ENCODE measurements at regions not wholly inside any gene's neighbourhood (a gene's known extent, or its start where the extent isn't known, plus 50 kb on each side); places are given as distances from the start of the nearest gene placed in this dataset.

DNA sequence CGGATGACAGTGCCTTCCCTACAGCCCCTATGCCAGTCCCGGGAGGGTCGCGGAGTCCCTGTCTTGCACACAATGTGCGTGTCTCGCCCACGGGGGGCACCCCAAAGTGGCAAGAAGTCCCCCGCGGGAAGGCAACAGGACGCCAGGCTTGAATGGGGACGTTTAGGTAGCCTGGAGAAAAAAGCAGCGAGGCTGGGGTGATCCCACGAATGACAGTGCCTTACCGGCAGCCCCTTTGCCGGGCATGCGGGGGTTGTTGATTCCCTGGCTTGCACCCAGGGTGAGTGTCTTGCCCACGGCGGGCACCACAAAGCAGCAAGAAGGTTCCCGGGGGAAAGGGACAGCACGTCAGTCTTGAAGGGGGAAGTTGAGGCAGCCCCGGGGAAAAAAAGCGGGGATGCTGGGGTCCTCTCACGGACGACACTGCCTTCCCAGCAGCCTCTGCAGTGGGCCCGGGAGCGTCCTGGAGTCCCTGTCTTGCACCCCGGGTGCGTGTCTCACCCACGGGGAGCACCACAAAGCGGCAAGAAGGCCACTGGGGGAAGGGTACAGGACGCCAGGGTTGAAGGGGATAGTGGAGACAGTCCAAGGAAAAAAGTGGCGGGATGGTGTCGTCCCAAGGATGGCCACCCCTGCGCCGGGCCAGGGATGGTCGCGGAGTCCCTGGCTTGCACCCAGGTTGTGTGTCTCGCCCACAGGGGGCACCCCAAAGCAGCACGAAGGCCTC is 156.8 kb upstream of the ALG10B start:
- no peaks in the 10 kb centered on the region for H3K79me2 ChIP-seq
- H3K36me3 ChIP-seq (ENCODE audit: control insufficient read depth, insufficient read depth, low read length) = no peaks in the 10 kb centered on the region
- no peak overlapping the region for H2AFZ ChIP-seq
- no peak overlapping the region for H3K9ac ChIP-seq
- no peak overlapping the region for H3K4me2 ChIP-seq (ENCODE audit: low read length)
- no peak for TF ChIP-seq CTCF (IDR thresholded peaks at IDR 0.05)
- no peak overlapping the region for H3K27ac ChIP-seq
- H3K27me3 ChIP-seq (ENCODE audit: control insufficient read depth, insufficient read depth, low read length) = no peaks in the 10 kb centered on the region
- no peak overlapping the region for H3K4me3 ChIP-seq (ENCODE audit: low read depth, low read length)
- H3K9me3 ChIP-seq (ENCODE audit: control insufficient read depth, low read length) = no peaks in the 10 kb centered on the region
- H3K4me1 ChIP-seq = no peaks in the 10 kb centered on the region

GRCh38 chr12:38160318-38161122 is 156.1 kb upstream of the ALG10B start:
- no peaks in the 10 kb centered on the region for H3K9me3 ChIP-seq (ENCODE audit: control insufficient read depth, low read length)
- H3K27ac ChIP-seq = no peak overlapping the region
- no peaks in the 10 kb centered on the region for H3K36me3 ChIP-seq (ENCODE audit: control insufficient read depth, insufficient read depth, low read length)
- no peak overlapping the region for H2AFZ ChIP-seq
- H3K4me3 ChIP-seq (ENCODE audit: low read depth, low read length) = no peak overlapping the region
- no peaks in the 10 kb centered on the region for H3K27me3 ChIP-seq (ENCODE audit: control insufficient read depth, insufficient read depth, low read length)
- H3K79me2 ChIP-seq = no peaks in the 10 kb centered on the region
- no peaks in the 10 kb centered on the region for H3K4me1 ChIP-seq
- TF ChIP-seq CTCF (IDR thresholded peaks at IDR 0.05) = no peak
- H3K4me2 ChIP-seq (ENCODE audit: low read length) = no peak overlapping the region
- H3K9ac ChIP-seq = no peak overlapping the region

GRCh38 chr12:38161123-38162000 is 155.2 kb upstream of the ALG10B start:
- no peak overlapping the region for H3K4me3 ChIP-seq (ENCODE audit: low read depth, low read length)
- no peak overlapping the region for H3K9ac ChIP-seq
- no peak overlapping the region for H3K27ac ChIP-seq
- no peaks in the 10 kb centered on the region for H3K27me3 ChIP-seq (ENCODE audit: control insufficient read depth, insufficient read depth, low read length)
- no peak overlapping the region for H2AFZ ChIP-seq
- H3K4me2 ChIP-seq (ENCODE audit: low read length) = no peak overlapping the region
- H3K36me3 ChIP-seq (ENCODE audit: control insufficient read depth, insufficient read depth, low read length) = no peaks in the 10 kb centered on the region
- no peaks in the 10 kb centered on the region for H3K4me1 ChIP-seq
- no peak for TF ChIP-seq CTCF (IDR thresholded peaks at IDR 0.05)
- no peaks in the 10 kb centered on the region for H3K79me2 ChIP-seq
- H3K9me3 ChIP-seq (ENCODE audit: control insufficient read depth, low read length) = no peaks in the 10 kb centered on the region

GRCh38 chr12:38162013-38162412 is 154.6 kb upstream of the ALG10B start:
- Histone ChIP-seq H3K4me2 (ENCODE audit: low read length) (no peak overlapping the region), H3K36me3 (ENCODE audit: control insufficient read depth, insufficient read depth, low read length) (no peaks in the 10 kb centered on the region), H3K79me2 (no peaks in the 10 kb centered on the region), H3K27me3 (ENCODE audit: control insufficient read depth, insufficient read depth, low read length) (no peaks in the 10 kb centered on the region), H2AFZ (no peak overlapping the region), H3K4me1 (no peaks in the 10 kb centered on the region), H3K9me3 (ENCODE audit: control insufficient read depth, low read length) (no peaks in the 10 kb centered on the region), H3K4me3 (ENCODE audit: low read depth, low read length) (no peak overlapping the region), H3K9ac (no peak overlapping the region), H3K27ac (no peak overlapping the region)
- no peak for TF ChIP-seq CTCF (IDR thresholded peaks at IDR 0.05)

All from parathyroid adenoma (tissue), 2 donors.